ENCODE measurements at regions not wholly inside any gene's neighbourhood (a gene's known extent, or its start where the extent isn't known, plus 50 kb on each side); places are given as distances from the start of the nearest gene placed in this dataset.

DNA sequence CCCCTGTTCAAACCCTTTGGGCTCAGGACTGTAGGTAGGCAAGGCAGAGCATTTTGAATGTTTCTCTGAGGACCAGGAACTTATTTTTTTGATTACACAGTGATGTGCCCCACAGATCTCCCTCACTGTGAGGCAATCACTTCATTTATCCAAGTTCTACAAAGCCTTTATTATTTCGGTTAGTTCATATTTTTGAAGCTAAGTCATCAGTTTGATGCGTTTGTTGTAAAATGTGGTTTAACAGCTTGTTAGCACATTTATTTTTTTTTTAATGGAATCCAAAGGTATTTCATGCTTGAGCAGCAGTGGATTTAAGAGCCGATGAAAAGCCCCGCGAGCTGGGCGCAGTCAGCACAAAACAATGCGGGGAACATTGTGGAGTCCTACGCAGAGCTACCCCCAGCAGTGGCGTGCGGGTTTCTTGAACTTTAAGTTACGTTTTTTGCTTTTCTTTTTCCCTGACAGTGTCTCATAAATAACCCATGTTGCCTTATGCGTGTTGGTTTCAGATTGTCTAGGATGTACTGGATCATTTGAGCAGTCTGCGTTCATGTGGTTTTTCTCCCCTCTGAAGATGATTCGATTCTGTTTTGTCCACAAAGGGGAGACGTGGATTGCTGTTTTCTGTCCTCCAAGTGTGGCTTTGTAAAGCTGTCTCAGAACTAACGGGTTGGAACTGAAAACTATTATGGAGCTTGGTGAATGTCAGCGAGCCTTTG lies 233.6 kb upstream of the BMP2 start:
- DNase-seq, result no peak

DNA sequence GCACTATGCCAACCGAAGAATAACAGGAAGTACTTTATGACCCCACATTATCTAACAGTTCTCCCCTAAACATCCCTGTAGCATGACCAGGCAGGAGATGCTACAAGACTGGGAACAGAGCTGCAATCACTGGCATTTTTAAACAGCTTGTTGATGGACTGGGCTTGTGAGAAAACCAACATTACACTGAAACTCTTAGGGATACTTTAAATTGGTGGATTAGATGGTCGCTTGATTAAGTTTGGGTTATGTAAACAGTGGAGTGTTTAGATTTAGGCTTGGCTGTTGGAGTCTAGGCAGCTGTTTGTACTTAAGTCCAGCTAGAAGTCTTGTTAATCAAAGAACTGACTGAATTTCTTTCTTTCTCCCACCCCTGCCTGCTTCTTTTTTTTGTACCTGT lies 234.1 kb upstream of the BMP2 start:
- no peak for DNase-seq

GRCh38 chr20:6530779-6531315 lies 236.6 kb upstream of the BMP2 start:
- DNase-seq, result no peak

DNA sequence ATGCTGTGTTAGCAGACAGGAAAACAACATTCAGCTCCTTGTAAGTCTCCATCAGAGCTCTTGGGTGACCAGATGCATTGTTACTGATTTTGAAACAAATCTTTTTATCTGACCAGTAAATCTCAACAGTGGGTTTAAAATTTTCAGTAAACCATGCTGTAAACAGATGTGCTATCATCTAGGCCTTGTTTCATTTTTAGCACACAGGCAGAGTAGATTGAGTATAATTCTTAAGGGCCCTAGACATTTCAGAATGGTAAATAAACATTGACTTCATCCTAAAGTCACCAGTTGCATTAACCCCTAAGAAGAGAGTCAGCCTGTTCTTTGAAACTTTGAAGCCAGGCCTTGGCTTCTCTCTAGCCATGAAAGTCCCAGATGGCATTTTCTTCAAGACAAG lies 237.2 kb upstream of the BMP2 start:
- DNase-seq, result peak; percentile 7

DNA sequence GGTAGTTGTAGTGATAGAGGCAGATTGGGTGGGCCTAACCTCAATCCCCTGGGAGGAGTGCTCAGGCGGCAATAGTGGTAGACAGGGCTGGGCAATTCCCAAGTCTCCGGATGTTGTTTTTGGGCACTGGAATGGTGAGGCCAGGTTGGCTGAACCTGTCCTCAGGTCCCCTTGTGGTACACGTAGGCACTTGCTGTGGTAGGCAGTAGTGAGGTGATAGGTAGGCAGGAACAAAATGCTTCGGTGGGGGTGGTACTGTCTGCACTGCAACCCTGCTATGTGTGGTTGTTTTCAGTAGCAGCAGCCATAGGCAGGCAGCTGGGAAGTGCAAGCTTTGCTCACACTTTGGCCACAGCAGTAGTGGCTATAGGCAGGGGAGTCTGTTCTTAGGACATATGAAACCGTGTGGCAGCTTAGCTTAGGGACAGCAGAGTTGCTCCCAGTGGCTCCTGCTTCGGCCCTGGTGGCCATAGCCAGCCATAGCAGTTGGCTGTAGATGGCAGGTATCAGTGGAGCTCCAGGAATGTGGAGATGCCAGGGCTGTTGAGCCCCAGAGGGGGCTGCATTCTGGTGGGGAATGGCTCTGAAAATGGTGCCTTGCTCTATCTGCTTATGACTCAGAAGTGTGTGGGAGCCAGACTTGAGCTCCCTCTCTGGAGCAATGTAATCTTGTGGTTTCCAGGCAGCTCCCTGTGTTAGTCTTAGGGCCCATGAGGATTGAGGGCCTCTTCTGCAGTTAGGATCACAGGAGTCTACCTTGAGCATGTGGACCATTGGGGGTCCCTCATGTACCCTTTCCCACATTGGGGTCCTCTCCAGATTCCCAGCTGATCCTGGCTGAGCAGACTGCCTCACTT lies 241.8 kb upstream of the BMP2 start:
- no peak for DNase-seq

DNA sequence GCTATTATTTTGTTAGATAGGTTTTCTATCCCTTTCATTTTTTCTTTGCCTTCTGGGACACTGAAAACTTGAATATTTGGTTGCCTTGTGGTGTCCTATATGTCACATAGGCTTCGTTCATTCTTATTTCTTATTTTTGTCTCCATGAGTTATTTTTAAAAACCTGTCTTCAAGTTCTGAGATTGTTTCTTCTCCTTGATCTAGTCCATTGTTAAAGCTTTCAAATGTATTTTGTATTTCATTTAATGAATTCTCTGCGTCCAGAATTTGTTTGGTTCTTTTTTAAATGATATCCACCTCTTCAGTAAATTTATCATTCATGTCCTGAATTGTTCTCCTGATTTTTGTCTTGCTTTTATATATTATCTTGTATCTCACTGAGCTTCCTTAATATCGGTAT lies 243.2 kb upstream of the BMP2 start:
- no peak for DNase-seq

DNA sequence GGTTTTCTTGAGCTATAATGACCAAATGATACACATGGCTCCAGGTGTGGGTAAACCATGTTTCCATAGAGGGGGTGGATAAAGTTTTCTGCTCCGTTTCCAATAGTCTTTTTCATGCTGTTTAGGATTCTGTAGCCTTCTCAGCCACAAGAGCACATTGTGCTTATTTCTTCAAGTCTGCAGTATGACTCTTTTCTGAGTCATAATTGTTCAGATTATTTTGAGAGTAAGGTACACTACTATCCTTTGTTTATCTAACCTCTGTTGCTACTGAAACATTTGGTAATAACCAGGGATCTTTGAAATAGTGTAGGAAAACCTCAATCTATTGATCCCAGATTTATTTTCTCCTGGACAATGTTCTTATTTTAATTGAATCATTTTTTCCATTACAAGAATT lies 247.9 kb upstream of the BMP2 start:
- DNase-seq, result no peak

DNA sequence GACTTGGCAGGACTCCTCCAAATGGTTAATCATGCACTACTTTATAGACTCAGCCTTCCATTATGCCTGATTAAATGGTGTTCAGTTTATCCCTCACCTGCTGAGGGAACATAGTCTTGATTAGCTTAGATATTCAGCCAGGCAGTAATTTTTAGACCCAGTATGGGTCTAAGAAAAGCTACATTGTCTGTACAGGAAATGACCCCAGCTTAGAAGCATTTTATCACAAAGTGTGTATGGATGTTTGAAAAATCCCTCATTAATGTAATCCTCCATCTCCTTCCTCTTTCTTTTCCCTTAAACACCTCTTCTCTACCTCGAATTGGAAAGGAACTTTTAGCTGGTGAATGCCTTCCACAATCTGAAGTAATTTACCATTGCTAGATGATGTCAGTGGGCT lies 252.2 kb upstream of the BMP2 start:
- DNase-seq, result no peak

DNA sequence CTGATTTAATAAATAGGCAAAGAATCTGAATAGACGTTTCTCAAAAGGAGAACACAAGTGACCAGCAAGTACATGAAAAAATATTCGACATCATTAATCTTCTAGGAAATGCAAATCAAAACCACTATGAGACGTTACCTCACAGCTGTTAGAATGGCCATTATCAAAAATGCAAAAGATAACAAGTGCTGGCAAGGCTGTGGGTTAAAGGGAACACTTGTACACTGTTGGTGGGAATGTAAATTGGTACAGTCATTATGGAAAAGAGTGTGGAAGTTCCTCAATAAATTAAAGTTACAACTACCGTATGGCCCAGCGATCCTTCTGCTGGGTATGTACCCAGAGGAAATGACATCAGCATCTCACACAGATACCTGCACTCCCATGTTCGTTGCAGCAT lies 253.9 kb upstream of the BMP2 start:
- no peak for DNase-seq

GRCh38 chr20:6509374-6509773 lies 258.1 kb upstream of the BMP2 start:
- no peak for DNase-seq

GRCh38 chr20:6506906-6507305 lies 260.6 kb upstream of the BMP2 start:
- DNase-seq, result no peak

DNA sequence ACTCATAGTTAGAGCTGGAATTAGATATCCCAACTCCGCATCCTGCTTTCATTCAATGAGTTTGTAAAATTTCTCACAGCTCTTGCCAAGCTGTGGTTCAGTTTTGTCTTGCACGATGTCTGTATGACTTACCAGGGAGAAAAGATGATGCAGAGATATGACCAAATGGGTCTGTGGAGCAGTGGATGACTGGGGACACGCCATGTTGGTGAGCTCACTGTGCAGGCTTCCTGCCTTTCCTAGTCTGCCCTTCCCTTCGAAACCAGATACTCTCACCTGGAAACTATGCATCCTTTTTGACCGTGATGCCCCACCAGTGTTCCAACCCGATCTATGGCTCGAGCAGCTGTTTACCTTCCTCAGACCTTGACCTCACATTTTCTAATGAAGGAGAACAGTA lies 262.7 kb upstream of the BMP2 start:
- no peak for DNase-seq

GRCh38 chr20:6504179-6504578 lies 263.3 kb upstream of the BMP2 start:
- no peak for DNase-seq

DNA sequence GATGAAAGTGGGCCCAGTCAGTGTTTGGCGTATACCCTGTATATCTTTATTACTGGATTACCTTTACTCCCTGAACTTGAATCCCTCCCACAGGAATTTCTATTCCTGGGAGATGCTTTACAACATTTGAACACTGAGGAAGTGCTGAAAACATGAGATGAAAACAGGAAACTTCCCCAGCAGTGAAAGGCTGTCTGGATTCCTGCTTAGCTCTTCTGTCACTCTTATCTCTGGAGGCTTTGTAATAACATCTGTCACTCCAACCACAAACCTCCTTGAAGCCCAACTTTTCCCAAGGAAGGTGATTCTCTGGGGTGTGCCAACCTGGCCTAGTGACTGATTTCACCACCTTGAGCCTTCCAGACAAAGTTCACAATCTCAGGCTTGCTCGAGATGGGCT lies 264.5 kb upstream of the BMP2 start:
- no peak for DNase-seq

GRCh38 chr20:6502219-6502618 lies 265.3 kb upstream of the BMP2 start:
- DNase-seq, result no peak

- no peak for DNase-seq
These were observed 266.4 kb upstream of the BMP2 start for GRCh38 chr20:6501061-6501460.

- no peak for DNase-seq
These were observed 267.9 kb upstream of the BMP2 start for GRCh38 chr20:6499566-6499965.

- DNase-seq, result no peak
These were observed 270.6 kb upstream of the BMP2 start for GRCh38 chr20:6496874-6497273.

- no peak for DNase-seq
These were observed 271.6 kb upstream of the BMP2 start for GRCh38 chr20:6495907-6496306.

- no peak for DNase-seq
These were observed 275.0 kb upstream of the BMP2 start for GRCh38 chr20:6492271-6493055.

GRCh38 chr20:6490849-6491248 lies 276.6 kb upstream of the BMP2 start:
- DNase-seq, result no peak

DNA sequence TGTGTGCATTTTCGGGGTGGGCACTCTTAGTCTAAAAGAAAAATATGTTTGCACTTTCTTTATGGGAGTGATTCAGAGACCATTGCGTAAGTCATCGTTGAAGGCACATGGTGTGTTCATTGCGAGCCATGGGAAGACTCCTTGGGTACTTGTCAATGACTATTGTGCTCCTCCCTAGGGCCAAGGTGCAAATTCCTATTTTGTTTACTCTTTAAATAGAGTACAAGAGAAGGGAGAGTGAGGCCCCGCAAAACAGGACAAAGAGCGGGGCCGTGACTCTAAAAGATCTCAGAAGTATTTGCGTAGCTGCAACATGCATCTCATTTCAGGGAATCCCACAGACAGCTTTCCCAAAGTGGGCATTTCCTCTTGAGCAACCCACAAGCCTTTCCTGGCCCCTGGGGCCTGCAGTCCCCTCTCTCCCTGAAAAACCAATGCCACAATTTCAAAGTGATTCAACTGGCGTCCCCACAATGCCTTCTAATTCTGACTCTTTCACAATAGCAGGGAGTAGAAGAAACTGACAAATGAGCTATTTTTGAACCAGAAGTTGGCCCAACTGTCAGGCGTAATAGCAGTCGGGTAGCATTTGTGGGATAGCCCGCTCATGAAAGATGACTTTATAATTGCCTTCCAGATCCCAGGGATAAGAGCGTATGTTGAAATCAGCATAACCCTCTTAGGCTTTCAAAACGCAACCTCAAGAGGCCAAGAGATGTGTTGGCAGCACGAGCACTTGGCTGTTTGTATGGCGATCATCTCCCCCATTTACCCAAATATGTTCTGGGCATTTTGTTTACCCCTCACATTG lies 277.9 kb upstream of the BMP2 start:
- no peak for DNase-seq

GRCh38 chr20:6485351-6485750 lies 282.1 kb upstream of the BMP2 start:
- DNase-seq, result no peak

All from activated CD4-positive, alpha-beta T cell treated with anti-CD3 and anti-CD28 coated beads, Interleukin-10, Interleukin-2, amounts not matched to agents 100 ng/mL and 50 ng/mL, durations not matched to agents 16 hours and 8 hours (primary cell).